ENCODE measurements at regions not wholly inside any gene's neighbourhood (a gene's known extent, or its start where the extent isn't known, plus 50 kb on each side); places are given as distances from the start of the nearest gene placed in this dataset.

GRCh38 chr1:79469139-79469538, 462.6 kb upstream of the ADGRL4 start:
- H3K9me3 ChIP-seq (ENCODE audit: control insufficient read depth in 5 of 5, low read length in 5 of 5), result no peaks in the 10 kb centered on the region
- H3K36me3 ChIP-seq (ENCODE audit: control insufficient read depth in 5 of 5, insufficient read depth in 5 of 5, low read length in 5 of 5), result no peaks in the 10 kb centered on the region
- H3K4me1 ChIP-seq (ENCODE audit: control insufficient read depth in 5 of 5, insufficient read depth in 5 of 5, low read length in 5 of 5), result no peaks in the 10 kb centered on the region
- no peak overlapping the region for H3K27ac ChIP-seq (ENCODE audit: low read depth, low read length)
- H3K9ac ChIP-seq (ENCODE audit: low read length in 5 of 5), result no peak overlapping the region
- no peaks in the 10 kb centered on the region for H3K27me3 ChIP-seq (ENCODE audit: control insufficient read depth in 5 of 5, insufficient read depth in 4 of 5, low read length in 5 of 5)
- H3K4me3 ChIP-seq (ENCODE audit: low read depth in 1 of 5, low read length in 5 of 5), result no peak overlapping the region

- Histone ChIP-seq H3K9me3 (ENCODE audit: control insufficient read depth in 5 of 5, low read length in 5 of 5) (peaks cover 0 to 3% (median 0%) of the 10 kb centered on the region in 5 donors), H3K4me1 (ENCODE audit: control insufficient read depth in 5 of 5, insufficient read depth in 5 of 5, low read length in 5 of 5) (no peaks in the 10 kb centered on the region), H3K27me3 (ENCODE audit: control insufficient read depth in 5 of 5, insufficient read depth in 4 of 5, low read length in 5 of 5) (no peaks in the 10 kb centered on the region), H3K27ac (ENCODE audit: low read depth, low read length) (no peak overlapping the region), H3K9ac (ENCODE audit: low read length in 5 of 5) (no peak overlapping the region), H3K4me3 (ENCODE audit: low read depth in 1 of 5, low read length in 5 of 5) (no peak overlapping the region), H3K36me3 (ENCODE audit: control insufficient read depth in 5 of 5, insufficient read depth in 5 of 5, low read length in 5 of 5) (no peaks in the 10 kb centered on the region)
Observed at GRCh38 chr1:79460773-79461436, 454.4 kb upstream of the ADGRL4 start.

DNA sequence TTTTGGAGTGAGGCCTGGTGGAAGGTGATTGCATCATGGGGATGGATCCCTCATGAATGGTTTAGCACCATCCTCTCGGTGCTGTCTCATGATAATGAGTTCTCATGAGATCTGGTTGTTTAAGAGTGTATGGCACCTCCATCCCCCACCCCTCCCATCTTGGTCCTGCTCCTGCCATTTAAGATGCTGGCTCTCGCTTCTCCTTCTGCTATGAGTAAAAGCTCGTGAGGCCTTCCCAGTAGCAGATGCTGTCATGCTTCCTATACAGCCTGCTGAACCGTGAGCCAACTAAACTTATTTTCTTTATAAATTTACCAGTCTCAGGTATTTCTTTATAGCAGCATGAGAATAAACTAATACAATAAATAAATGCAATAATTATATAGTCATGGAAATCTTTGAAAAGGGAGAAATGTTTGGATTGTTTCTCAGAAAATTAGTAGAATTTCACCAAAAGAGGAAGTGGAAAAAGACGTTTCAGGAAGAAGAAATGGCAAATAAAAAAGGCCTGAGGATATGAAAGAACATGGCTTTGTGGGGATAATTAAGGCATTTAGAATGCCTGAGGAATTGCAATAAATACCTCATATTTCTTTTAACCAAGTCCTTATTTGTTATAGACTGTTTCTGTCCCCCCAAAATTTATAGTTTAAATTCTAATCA, 451.2 kb upstream of the ADGRL4 start:
- Histone ChIP-seq H3K27me3 (ENCODE audit: control insufficient read depth in 5 of 5, insufficient read depth in 4 of 5, low read length in 5 of 5) (no peaks in the 10 kb centered on the region), H3K4me1 (ENCODE audit: control insufficient read depth in 5 of 5, insufficient read depth in 5 of 5, low read length in 5 of 5) (no peaks in the 10 kb centered on the region), H3K27ac (ENCODE audit: low read depth, low read length) (no peak overlapping the region), H3K9ac (ENCODE audit: low read length in 5 of 5) (no peak overlapping the region), H3K36me3 (ENCODE audit: control insufficient read depth in 5 of 5, insufficient read depth in 5 of 5, low read length in 5 of 5) (no peaks in the 10 kb centered on the region), H3K4me3 (ENCODE audit: low read depth in 1 of 5, low read length in 5 of 5) (no peak overlapping the region), H3K9me3 (ENCODE audit: control insufficient read depth in 5 of 5, low read length in 5 of 5) (no peaks in the 10 kb centered on the region)

DNA sequence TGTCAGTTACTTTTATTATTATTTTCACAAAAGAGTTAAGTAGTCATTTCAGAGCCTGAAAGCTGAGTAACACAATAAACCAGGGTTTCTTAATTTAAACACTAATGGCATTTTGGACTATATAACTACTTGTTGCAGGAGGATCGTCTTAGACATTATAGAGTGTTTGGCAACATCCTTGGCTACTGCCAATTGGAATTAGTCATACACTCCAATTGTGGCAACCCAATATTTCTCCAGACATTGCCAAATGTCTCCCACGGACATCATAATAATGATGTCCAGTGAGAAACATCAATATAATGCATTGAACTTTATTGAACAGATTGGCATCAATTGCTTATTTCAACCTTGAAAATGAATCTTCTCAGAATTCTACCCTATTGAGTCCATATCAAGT, 441.9 kb upstream of the ADGRL4 start:
- no peaks in the 10 kb centered on the region for H3K36me3 ChIP-seq (ENCODE audit: control insufficient read depth in 5 of 5, insufficient read depth in 5 of 5, low read length in 5 of 5)

DNA sequence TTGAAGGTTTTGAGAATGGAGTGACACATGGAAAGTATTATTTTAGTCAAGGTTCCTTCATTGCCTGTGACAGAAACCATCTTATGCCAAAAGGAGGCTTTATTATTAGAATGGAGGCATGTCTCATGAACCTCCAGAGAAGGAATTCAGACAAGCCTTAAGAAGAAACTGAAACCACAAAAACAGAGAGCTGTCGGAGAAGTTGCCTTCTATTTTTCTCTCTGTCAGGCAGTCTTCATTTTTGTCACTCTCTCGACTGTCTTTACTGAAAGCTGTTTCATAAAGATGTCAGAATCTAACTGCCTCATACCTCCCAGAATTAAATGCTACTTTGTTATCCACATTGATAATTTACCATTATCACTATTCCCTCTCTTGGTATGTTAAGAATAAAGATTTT, 434.7 kb upstream of the ADGRL4 start:
- no peak overlapping the region for H3K9ac ChIP-seq (ENCODE audit: low read length in 5 of 5)
- no peaks in the 10 kb centered on the region for H3K9me3 ChIP-seq (ENCODE audit: control insufficient read depth in 5 of 5, low read length in 5 of 5)
- H3K4me1 ChIP-seq (ENCODE audit: control insufficient read depth in 5 of 5, insufficient read depth in 5 of 5, low read length in 5 of 5), result no peaks in the 10 kb centered on the region
- H3K4me3 ChIP-seq (ENCODE audit: low read depth in 1 of 5, low read length in 5 of 5), result no peak overlapping the region
- no peaks in the 10 kb centered on the region for H3K36me3 ChIP-seq (ENCODE audit: control insufficient read depth in 5 of 5, insufficient read depth in 5 of 5, low read length in 5 of 5)
- H3K27ac ChIP-seq (ENCODE audit: low read depth, low read length), result no peak overlapping the region
- H3K27me3 ChIP-seq (ENCODE audit: control insufficient read depth in 5 of 5, insufficient read depth in 4 of 5, low read length in 5 of 5), result no peaks in the 10 kb centered on the region

More for the DNA sequence above, 441.9 kb upstream of the ADGRL4 start:
- Histone ChIP-seq H3K27ac (ENCODE audit: low read depth, low read length) (no peak overlapping the region), H3K4me3 (ENCODE audit: low read depth in 1 of 5, low read length in 5 of 5) (no peak overlapping the region), H3K27me3 (ENCODE audit: control insufficient read depth in 5 of 5, insufficient read depth in 4 of 5, low read length in 5 of 5) (no peaks in the 10 kb centered on the region), H3K9ac (ENCODE audit: low read length in 5 of 5) (no peak overlapping the region), H3K4me1 (ENCODE audit: control insufficient read depth in 5 of 5, insufficient read depth in 5 of 5, low read length in 5 of 5) (no peaks in the 10 kb centered on the region), H3K9me3 (ENCODE audit: control insufficient read depth in 5 of 5, low read length in 5 of 5) (no peaks in the 10 kb centered on the region)

GRCh38 chr1:79437540-79437939, 431.0 kb upstream of the ADGRL4 start:
- H3K4me1 ChIP-seq (ENCODE audit: control insufficient read depth in 5 of 5, insufficient read depth in 5 of 5, low read length in 5 of 5), result no peaks in the 10 kb centered on the region
- no peaks in the 10 kb centered on the region for H3K27me3 ChIP-seq (ENCODE audit: control insufficient read depth in 5 of 5, insufficient read depth in 4 of 5, low read length in 5 of 5)
- no peak overlapping the region for H3K4me3 ChIP-seq (ENCODE audit: low read depth in 1 of 5, low read length in 5 of 5)
- no peak overlapping the region for H3K9ac ChIP-seq (ENCODE audit: low read length in 5 of 5)
- H3K9me3 ChIP-seq (ENCODE audit: control insufficient read depth in 5 of 5, low read length in 5 of 5), result no peaks in the 10 kb centered on the region
- no peak overlapping the region for H3K27ac ChIP-seq (ENCODE audit: low read depth, low read length)
- no peaks in the 10 kb centered on the region for H3K36me3 ChIP-seq (ENCODE audit: control insufficient read depth in 5 of 5, insufficient read depth in 5 of 5, low read length in 5 of 5)

- H3K9ac ChIP-seq (ENCODE audit: low read length in 5 of 5), result no peak overlapping the region
- no peaks in the 10 kb centered on the region for H3K4me1 ChIP-seq (ENCODE audit: control insufficient read depth in 5 of 5, insufficient read depth in 5 of 5, low read length in 5 of 5)
- no peaks in the 10 kb centered on the region for H3K36me3 ChIP-seq (ENCODE audit: control insufficient read depth in 5 of 5, insufficient read depth in 5 of 5, low read length in 5 of 5)
- H3K4me3 ChIP-seq (ENCODE audit: low read depth in 1 of 5, low read length in 5 of 5), result no peak overlapping the region
- H3K27ac ChIP-seq (ENCODE audit: low read depth, low read length), result no peak overlapping the region
- H3K9me3 ChIP-seq (ENCODE audit: control insufficient read depth in 5 of 5, low read length in 5 of 5), result no peaks in the 10 kb centered on the region
- no peaks in the 10 kb centered on the region for H3K27me3 ChIP-seq (ENCODE audit: control insufficient read depth in 5 of 5, insufficient read depth in 4 of 5, low read length in 5 of 5)
Observed at GRCh38 chr1:79431340-79431739, 424.8 kb upstream of the ADGRL4 start.

- Histone ChIP-seq H3K9ac (ENCODE audit: low read length in 5 of 5) (no peak overlapping the region), H3K4me3 (ENCODE audit: low read depth in 1 of 5, low read length in 5 of 5) (no peak overlapping the region), H3K4me1 (ENCODE audit: control insufficient read depth in 5 of 5, insufficient read depth in 5 of 5, low read length in 5 of 5) (no peaks in the 10 kb centered on the region), H3K27me3 (ENCODE audit: control insufficient read depth in 5 of 5, insufficient read depth in 4 of 5, low read length in 5 of 5) (no peaks in the 10 kb centered on the region), H3K27ac (ENCODE audit: low read depth, low read length) (no peak overlapping the region), H3K9me3 (ENCODE audit: control insufficient read depth in 5 of 5, low read length in 5 of 5) (no peaks in the 10 kb centered on the region), H3K36me3 (ENCODE audit: control insufficient read depth in 5 of 5, insufficient read depth in 5 of 5, low read length in 5 of 5) (no peaks in the 10 kb centered on the region)
Observed at GRCh38 chr1:79430437-79430836, 423.9 kb upstream of the ADGRL4 start.

DNA sequence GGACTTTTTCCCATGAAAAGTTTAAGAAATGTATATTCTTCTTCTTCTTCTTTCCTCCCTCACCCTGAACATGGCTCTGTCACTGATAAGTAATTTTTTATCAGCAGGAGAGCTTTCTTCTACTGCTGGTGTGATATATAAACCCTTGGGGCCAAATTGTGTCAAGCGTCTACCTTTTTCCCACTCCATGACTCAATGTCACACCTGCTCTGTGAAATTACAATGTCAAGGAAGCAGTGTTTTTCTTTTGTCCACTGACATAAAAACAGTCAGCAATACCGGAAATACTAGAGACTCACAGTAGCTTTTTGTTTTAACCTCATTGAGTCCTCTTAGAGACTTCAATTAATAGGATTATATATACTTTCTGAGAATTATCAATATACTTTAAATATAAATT, 416.2 kb upstream of the ADGRL4 start:
- no peak overlapping the region for H3K9ac ChIP-seq (ENCODE audit: low read length in 5 of 5)
- H3K4me1 ChIP-seq (ENCODE audit: control insufficient read depth in 5 of 5, insufficient read depth in 5 of 5, low read length in 5 of 5), result no peaks in the 10 kb centered on the region
- H3K27me3 ChIP-seq (ENCODE audit: control insufficient read depth in 5 of 5, insufficient read depth in 4 of 5, low read length in 5 of 5), result no peaks in the 10 kb centered on the region
- no peak overlapping the region for H3K27ac ChIP-seq (ENCODE audit: low read depth, low read length)
- H3K9me3 ChIP-seq (ENCODE audit: control insufficient read depth in 5 of 5, low read length in 5 of 5), result no peaks in the 10 kb centered on the region
- H3K36me3 ChIP-seq (ENCODE audit: control insufficient read depth in 5 of 5, insufficient read depth in 5 of 5, low read length in 5 of 5), result no peaks in the 10 kb centered on the region
- no peak overlapping the region for H3K4me3 ChIP-seq (ENCODE audit: low read depth in 1 of 5, low read length in 5 of 5)

DNA sequence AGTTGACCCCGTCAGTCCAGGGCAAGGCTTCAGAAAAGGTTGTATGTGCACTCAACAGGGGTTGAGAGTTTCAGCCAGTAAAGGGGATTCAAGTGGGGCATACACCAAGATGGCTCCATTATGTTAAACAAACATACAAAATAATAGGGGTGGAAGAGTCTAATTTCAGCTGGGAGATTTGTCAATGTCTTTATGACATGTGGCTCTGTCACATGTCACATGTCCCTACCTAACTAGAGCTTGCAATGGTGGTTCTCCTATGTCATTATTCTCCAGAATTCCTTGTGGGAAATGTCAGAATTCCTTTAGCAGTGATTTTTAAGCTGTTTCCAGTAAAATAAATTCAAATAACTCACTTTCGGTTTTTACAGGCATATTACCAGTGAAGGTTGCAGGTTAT, 392.0 kb upstream of the ADGRL4 start:
- H3K4me1 ChIP-seq (ENCODE audit: control insufficient read depth in 5 of 5, insufficient read depth in 5 of 5, low read length in 5 of 5), result no peaks in the 10 kb centered on the region
- H3K9ac ChIP-seq (ENCODE audit: low read length in 5 of 5), result no peak overlapping the region
- H3K9me3 ChIP-seq (ENCODE audit: control insufficient read depth in 5 of 5, low read length in 5 of 5), result no peaks in the 10 kb centered on the region
- H3K36me3 ChIP-seq (ENCODE audit: control insufficient read depth in 5 of 5, insufficient read depth in 5 of 5, low read length in 5 of 5), result no peaks in the 10 kb centered on the region
- no peak overlapping the region for H3K4me3 ChIP-seq (ENCODE audit: low read depth in 1 of 5, low read length in 5 of 5)
- no peak overlapping the region for H3K27ac ChIP-seq (ENCODE audit: low read depth, low read length)
- no peaks in the 10 kb centered on the region for H3K27me3 ChIP-seq (ENCODE audit: control insufficient read depth in 5 of 5, insufficient read depth in 4 of 5, low read length in 5 of 5)
